ENCODE measurements at regions not wholly inside any gene's neighbourhood (a gene's known extent, or its start where the extent isn't known, plus 50 kb on each side); places are given as distances from the start of the nearest gene placed in this dataset.

- DNase-seq = no peak
Observed at GRCh38 chrX:10749113-10749512, 128.7 kb upstream of the MID1 start.

- DNase-seq = no peak
Observed at GRCh38 chrX:10750581-10750980, 130.2 kb upstream of the MID1 start.

- no peak for DNase-seq
Observed at GRCh38 chrX:10753116-10753515, 132.7 kb upstream of the MID1 start.

GRCh38 chrX:10754445-10754844 lies 134.1 kb upstream of the MID1 start:
- DNase-seq = no peak

- DNase-seq = no peak
Observed at GRCh38 chrX:10755439-10756334, 135.3 kb upstream of the MID1 start.

- DNase-seq = no peak
Observed at GRCh38 chrX:10756441-10756840, 136.1 kb upstream of the MID1 start.

- no peak for DNase-seq
Observed at GRCh38 chrX:10759141-10759799, 138.9 kb upstream of the MID1 start.

GRCh38 chrX:10761447-10761846 lies 141.1 kb upstream of the MID1 start:
- DNase-seq = no peak

GRCh38 chrX:10769195-10769594 lies 148.8 kb upstream of the MID1 start:
- no peak for DNase-seq

GRCh38 chrX:10769696-10770619 lies 149.6 kb upstream of the MID1 start:
- DNase-seq = no peak

- no peak for DNase-seq
Observed at GRCh38 chrX:10773318-10773717, 152.9 kb upstream of the MID1 start.

GRCh38 chrX:10781847-10782530 lies 161.6 kb upstream of the MID1 start:
- no peak for DNase-seq

GRCh38 chrX:10783451-10783995 lies 163.1 kb upstream of the MID1 start:
- DNase-seq = no peak

- no peak for DNase-seq
Observed at GRCh38 chrX:10787264-10787663, 166.9 kb upstream of the MID1 start.

GRCh38 chrX:10794203-10794630 lies 173.8 kb upstream of the MID1 start:
- no peak for DNase-seq

GRCh38 chrX:10795721-10796120 lies 175.3 kb upstream of the MID1 start:
- no peak for DNase-seq

GRCh38 chrX:10797466-10797865 lies 177.1 kb upstream of the MID1 start:
- DNase-seq = no peak

GRCh38 chrX:10798041-10798440 lies 177.7 kb upstream of the MID1 start:
- no peak for DNase-seq

- no peak for DNase-seq
Observed at GRCh38 chrX:10800796-10801195, 180.4 kb upstream of the MID1 start.

GRCh38 chrX:10811111-10811510 lies 190.7 kb upstream of the MID1 start:
- no peak for DNase-seq

GRCh38 chrX:10813761-10814160 lies 193.4 kb upstream of the MID1 start:
- DNase-seq = no peak

GRCh38 chrX:10818651-10819050 lies 198.3 kb upstream of the MID1 start:
- DNase-seq = no peak
